NOMO-1 (cell line): ENCODE measurements at regions not wholly inside any gene's neighbourhood (a gene's known extent, or its start where the extent isn't known, plus 50 kb on each side); places are given as distances from the start of the nearest gene placed in this dataset.
"Not testable (repeated sequence)": the region's sequence is repeated elsewhere in the genome, so short reads cannot be mapped to it uniquely, and the experiment has no call there.

Experiments used
- DNase-seq, 2 experiments: peaks; one replicate each; lab custom pipeline; 2025; ENCODE audit not compliant: unreplicated experiment in 2 of 2; lab: John Stamatoyannopoulos, UW

DNA sequence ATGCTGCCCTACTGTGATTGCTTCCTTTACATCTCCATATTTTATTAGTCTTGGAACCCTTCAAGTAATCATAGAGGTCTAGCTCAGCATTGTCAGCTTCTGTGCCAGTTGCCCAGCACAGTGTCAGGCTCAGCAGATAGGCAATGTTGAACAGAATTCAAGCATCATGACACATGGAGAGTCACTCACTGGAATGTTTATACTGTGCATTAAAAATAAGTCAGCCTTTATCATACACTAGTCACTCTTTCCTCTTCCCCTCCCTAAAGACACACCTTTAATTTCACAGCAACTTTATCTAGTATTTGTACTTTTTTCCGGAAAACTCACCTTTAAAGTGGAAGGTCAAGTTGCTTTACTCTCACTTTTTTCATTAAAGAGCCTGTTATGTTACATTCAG is 253.8 kb upstream of the CDH11 start:
- no peak for DNase-seq

- peak; percentile 74 to 95 for DNase-seq
Observed at GRCh38 chr16:65373097-65373496, 251.2 kb upstream of the CDH11 start.

DNA sequence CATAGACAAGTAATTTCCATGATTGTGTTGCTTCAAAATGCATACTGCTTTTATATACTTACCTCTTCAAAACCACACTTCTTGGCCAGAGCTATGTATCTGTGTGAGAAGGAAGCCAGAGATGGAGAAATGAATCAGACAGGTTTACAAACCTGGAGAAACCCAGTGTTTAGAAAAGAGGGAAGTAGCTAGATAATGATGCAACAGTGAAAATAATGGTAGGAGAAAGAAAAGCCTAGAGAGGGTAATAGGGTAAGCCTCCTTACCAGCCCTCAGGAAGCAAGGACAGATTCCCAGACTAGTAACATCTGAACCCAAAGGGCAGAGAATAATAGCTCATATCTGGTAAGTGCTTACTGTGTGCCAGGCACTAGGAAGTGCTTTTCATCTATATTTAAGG is 250.3 kb upstream of the CDH11 start:
- DNase-seq, result peak; percentile 66 to 90

DNA sequence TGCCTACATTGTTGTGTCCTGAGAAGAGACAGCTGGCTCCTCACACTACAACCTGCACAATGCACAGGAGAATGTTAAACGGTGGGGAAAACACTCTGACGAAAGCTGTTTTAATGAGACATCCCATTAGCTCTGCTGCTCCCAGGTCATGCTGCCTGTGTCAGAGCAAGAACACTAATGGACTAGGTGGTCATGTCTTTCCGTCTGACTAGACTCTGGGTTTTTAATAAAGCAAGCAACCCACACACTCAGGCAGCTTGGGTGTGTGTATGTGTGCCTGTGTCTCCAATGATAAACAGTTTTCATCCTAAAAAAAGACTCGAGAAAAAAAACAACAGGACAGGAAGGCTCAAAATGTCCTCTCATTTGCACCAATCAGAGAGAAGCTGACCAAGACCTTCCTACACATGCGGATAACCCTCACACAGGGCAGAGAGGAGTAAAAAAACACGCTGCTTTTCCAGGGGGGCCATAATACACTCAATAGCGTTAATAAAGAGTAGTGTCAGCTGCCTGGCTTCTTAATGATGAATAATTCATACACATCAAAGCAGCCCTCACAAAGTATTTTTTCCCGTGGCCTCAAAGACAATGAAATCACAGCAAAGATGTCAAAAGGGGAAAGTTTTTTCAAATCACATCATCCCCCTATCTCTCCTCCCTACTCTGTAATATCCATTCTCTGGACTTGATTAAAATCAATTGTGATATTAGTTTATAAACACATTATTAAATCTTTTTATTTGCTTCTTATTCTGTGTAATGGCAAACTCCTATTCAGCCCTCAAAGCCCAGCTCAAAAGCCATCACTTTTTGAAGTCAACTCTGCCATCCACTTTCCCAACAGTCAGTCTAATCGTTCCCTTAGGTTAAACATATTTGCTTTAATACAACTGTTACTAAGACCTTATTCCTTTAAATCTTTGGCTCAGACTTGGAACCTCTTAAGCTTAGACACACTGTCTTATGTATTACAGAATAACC is 244.2 kb upstream of the CDH11 start:
- no peak for DNase-seq

- DNase-seq, result not testable (repeated sequence)
Observed at GRCh38 chr16:65356721-65357120, 234.9 kb upstream of the CDH11 start.

DNA sequence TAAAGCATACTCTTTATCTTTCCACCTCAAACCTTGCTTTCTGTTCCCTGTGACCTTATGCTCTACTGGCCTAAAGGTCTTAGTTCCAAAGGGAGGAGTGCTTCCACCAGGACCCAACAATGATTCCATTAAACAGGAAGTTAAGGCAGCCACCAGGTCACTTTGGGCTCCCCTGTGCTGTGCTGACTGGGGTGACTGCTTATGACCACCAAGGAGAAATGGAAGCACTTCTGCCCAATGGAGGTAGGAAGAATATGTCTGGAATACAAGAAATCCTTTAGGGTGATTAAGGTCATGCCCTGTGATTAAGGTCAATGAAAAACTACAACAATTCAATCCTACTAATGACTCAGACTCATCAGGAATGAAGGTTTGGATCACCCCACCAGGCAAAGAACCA is 233.8 kb upstream of the CDH11 start:
- no peak for DNase-seq

- DNase-seq, result no peak
Observed at GRCh38 chr16:65353183-65353582, 231.3 kb upstream of the CDH11 start.

DNA sequence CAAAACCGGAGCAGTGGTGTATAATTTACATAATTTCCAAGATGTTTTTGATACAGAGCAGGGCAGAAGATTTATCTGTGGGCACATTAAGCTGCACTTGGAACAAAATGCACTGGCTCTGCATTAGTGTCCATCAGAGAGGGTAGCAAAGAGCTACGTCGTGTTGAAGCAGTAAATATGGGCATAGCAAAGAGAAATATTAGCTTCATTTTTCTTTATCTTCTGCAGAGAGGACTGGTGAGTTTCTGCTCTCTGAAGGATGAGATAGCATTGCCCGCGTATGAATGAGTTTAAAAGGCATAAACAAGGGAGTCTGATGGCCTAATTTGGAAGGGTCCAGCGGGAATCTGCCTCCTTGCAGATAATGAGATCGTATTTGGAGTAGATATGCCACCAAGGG is 227.8 kb upstream of the CDH11 start:
- DNase-seq, result no peak

DNA sequence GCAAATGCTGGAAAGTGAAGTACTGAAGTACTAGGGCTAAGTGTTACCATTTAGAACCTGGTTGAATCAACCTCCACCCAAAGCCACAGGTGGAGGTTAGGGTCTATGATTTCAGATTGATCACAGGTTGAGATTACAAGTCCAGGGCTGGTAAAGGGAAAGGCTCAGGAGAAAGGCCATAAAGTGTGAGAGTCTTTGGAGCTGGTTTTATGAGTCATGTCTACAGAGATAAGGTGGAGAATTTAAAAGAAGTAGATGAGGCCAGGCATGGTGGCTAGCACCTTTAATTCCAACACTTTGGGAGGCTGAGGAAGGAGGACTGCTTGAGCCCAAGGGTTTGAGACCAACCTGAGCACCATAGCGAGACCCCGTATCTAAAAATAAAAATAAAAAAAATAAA is 221.7 kb upstream of the CDH11 start:
- no peak for DNase-seq

DNA sequence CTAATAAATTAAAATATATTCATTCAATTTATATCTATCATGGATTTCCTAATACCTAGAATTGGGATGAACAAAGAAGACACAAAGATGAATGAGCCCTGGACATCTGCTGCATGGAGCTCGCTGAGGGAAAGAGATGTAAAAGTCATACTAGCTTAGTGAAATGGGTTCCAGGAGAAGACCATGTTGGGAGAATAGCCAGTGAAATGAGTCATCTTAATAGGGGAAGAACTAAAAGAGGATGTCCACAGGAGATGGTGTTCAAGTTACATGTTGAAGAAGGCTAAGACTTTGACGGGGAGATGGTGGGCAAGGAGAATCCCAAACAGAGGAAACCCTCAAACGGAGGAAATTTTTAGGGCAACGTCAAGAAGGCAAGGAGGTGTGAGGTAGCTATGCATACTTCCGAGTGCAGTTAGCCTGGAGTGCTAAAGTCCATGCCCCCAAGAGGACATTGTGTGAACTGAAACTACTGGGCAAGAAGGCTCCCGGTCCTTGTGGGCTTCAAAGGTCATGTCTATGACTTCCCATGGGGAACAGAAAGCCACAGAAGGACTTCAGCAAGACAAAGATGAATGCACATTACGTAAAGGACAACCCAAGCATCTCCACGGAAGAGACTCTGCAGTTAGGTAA is 220.5 kb upstream of the CDH11 start:
- peak; percentile 27 to 53 for DNase-seq

DNA sequence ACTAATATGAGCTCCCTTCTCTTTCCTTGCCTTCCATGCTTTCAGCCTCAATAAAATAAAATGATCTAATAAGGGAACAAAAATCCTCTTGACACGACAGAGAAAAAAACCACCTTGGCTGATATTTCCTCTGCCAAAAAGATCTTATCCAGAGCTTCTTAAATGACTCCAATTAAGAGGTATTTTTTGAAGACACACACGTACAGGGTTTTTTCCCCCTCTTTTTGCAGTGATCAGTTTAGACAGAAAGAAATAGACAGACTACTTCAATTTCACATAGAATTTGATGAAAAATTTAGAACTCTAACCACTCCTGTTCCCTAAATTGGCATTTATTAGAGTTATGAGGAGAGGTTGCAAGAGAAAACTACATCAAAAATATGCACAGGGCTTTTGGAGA is 217.2 kb upstream of the CDH11 start:
- DNase-seq, result no peak

GRCh38 chr16:65336160-65336559 is 214.3 kb upstream of the CDH11 start:
- DNase-seq, result no peak

DNA sequence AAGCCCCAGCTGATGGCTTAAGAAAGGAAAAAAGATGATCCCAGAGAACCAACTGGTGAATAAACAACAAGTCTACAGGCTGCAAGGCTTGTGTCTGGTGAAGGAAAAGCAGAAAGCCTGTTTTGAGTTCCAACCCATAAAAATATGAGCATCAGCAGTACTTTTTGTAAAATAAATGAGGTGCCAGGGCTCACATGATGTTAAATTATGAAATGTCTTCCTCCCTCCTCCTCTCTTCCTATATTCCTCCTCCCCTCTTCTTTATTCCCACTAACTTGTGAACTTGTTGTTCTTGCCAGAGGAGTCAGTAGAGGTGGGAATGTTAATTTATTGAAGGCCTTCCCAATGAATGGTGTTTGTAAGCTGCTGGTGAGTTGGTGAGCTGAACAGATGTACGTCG is 212.2 kb upstream of the CDH11 start:
- DNase-seq, result no peak

- DNase-seq, result no peak
Observed at GRCh38 chr16:65333283-65333682, 211.4 kb upstream of the CDH11 start.

DNA sequence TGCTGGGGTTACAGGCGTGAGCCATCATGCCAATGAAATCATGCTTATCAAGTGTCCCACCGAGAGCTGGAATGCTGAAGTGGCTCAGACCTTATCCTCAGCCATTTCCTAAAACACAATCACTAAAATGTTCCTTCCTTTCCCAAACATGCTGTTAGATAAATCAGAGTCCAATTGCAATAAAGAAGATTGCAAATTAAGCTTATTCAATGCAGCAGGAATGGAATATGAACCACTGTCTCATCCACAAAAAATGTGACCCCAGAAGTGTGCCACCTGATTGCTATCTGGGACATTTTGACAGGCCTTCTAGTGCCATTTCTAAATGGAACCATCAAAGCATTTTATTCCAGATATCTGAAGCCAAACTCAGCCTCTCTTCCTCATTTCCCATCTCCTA is 205.5 kb upstream of the CDH11 start:
- no peak for DNase-seq

DNA sequence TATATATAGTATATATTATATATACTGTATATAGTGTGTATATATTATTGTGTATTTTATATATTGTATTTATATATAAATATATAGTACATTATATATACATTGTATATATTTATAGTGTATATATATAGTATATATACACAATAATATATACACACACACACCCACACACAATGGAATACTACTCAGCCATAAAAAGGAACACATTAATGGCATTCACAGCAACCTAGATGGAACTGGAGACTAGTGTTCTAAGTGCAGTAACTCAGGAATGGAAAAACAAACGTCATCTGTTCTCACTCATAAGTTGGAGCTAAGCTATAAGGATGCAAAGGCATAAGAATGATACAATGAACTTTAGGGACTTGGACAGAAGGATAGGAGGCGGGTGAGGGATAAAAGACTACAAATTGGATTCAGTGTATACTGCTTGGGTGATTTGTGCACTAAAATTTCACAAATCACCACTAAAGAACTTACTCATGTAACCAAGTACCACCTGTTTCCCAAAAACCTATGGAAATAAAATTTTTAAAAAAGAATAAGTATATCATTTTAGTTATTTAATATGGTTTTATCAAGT is 201.9 kb upstream of the CDH11 start:
- peak; percentile 16 to 67 for DNase-seq

GRCh38 chr16:65319621-65320231 is 197.9 kb upstream of the CDH11 start:
- no peak for DNase-seq

- no peak for DNase-seq
Observed at GRCh38 chr16:65318590-65319257, 196.9 kb upstream of the CDH11 start.

DNA sequence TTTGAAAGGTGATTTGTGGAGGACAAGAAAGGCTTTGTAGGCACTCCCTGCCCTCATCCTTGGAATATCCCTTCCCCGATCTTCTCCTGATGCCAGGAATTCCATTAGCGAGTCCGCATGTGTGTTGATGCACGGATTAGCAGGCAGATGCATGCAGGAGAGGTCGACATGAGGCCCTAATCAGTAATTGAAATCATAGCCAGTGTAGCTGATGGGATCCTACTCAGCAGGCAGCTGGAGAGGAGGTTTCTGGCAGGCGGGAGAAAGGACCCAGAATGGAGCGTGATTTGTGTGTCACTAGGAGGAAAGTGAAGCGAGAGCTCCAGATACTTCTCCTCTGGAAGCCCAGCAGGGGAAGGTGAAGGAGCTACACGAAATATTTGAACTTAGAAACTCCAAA is 196.3 kb upstream of the CDH11 start:
- no peak for DNase-seq

- no peak for DNase-seq
Observed at GRCh38 chr16:65316808-65317207, 194.9 kb upstream of the CDH11 start.
